Kasumi-1 (cell line): ENCODE measurements at regions not wholly inside any gene's neighbourhood (a gene's known extent, or its start where the extent isn't known, plus 50 kb on each side); places are given as distances from the start of the nearest gene placed in this dataset.
"Not testable (repeated sequence)": the region's sequence is repeated elsewhere in the genome, so short reads cannot be mapped to it uniquely, and the experiment has no call there.

Source experiments
- DNase-seq, 2 experiments: peaks; one replicate each; lab custom pipeline; 2025; lab: John Stamatoyannopoulos, UW

GRCh38 chr6:103791458-103791857, 1068.3 kb downstream of the HACE1 start:
- DNase-seq: no peak

- no peak for DNase-seq
Observed at GRCh38 chr6:103784117-103784516, 1075.6 kb downstream of the HACE1 start.

GRCh38 chr6:103783329-103783728, 1076.4 kb downstream of the HACE1 start:
- no peak for DNase-seq

GRCh38 chr6:103769431-103769830, 1090.3 kb downstream of the HACE1 start:
- no peak for DNase-seq

GRCh38 chr6:103750603-103751002, 1109.1 kb downstream of the HACE1 start:
- no peak for DNase-seq

- no peak for DNase-seq
Observed at GRCh38 chr6:103734016-103734415, 1125.7 kb downstream of the HACE1 start.

GRCh38 chr6:103729658-103730057, 1130.1 kb downstream of the HACE1 start:
- DNase-seq: no peak

- no peak for DNase-seq
Observed at GRCh38 chr6:103723438-103724322, 1136.0 kb downstream of the HACE1 start.

GRCh38 chr6:103722683-103723082, 1137.0 kb downstream of the HACE1 start:
- no peak for DNase-seq

GRCh38 chr6:103721923-103722322, 1137.8 kb downstream of the HACE1 start:
- DNase-seq: no peak

- no peak for DNase-seq
Observed at GRCh38 chr6:103720393-103720792, 1139.3 kb downstream of the HACE1 start.

GRCh38 chr6:103719545-103719944, 1140.2 kb downstream of the HACE1 start:
- DNase-seq: no peak

- no peak for DNase-seq
Observed at GRCh38 chr6:103715269-103715668, 1144.5 kb downstream of the HACE1 start.

- not testable (repeated sequence) for DNase-seq
Observed at GRCh38 chr6:103709236-103709635, 1150.5 kb downstream of the HACE1 start.

- DNase-seq: no peak
Observed at GRCh38 chr6:103707596-103708325, 1152.0 kb downstream of the HACE1 start.

GRCh38 chr6:103699769-103700168, 1160.0 kb downstream of the HACE1 start:
- no peak for DNase-seq

GRCh38 chr6:103687430-103687829, 1172.3 kb downstream of the HACE1 start:
- DNase-seq: no peak

- DNase-seq: no peak
Observed at GRCh38 chr6:103680116-103680515, 1179.6 kb downstream of the HACE1 start.

- DNase-seq: no peak
Observed at GRCh38 chr6:103677290-103677689, 1182.4 kb downstream of the HACE1 start.

GRCh38 chr6:103675807-103676406, 1183.8 kb downstream of the HACE1 start:
- peak; percentile 12 to 18 for DNase-seq

- no peak for DNase-seq
Observed at GRCh38 chr6:103674790-103675189, 1184.9 kb downstream of the HACE1 start.

- peak; percentile 42 to 64 for DNase-seq
Observed at GRCh38 chr6:103672169-103672568, 1187.5 kb downstream of the HACE1 start.

- DNase-seq: no peak
Observed at GRCh38 chr6:103629613-103630012, 1230.1 kb downstream of the HACE1 start.
